Body of pancreas (tissue), 4 donors: ENCODE measurements at regions not wholly inside any gene's neighbourhood (a gene's known extent, or its start where the extent isn't known, plus 50 kb on each side); places are given as distances from the start of the nearest gene placed in this dataset.
"Not testable (repeated sequence)": the region's sequence is repeated elsewhere in the genome, so short reads cannot be mapped to it uniquely, and the experiment has no call there.

ENCODE experiments used
- ATAC-seq: fragments of 150-250 bp; one replicate; pipeline ENCODE4 v1.9.1; 2016
- DNase-seq, 4 donors: peaks; one replicate each; pipeline ENCODE4 v3.0.0-alpha.2; 2019
- H3K27ac ChIP-seq, 4 donors: fragments of 200-600 bp; sonication (generic); 1 replicate in 3 of 4; 2 replicates in 1 of 4; pipeline versions ENCODE4 v1.5.1 to v1.6.1; 2016 to 2019; ENCODE audit warnings: mild to moderate bottlenecking in 1 of 4, mixed read lengths in 1 of 4, moderate library complexity in 1 of 4
- H3K27me3 ChIP-seq, 2 donors: fragments of 200-600 bp; sonication (generic); one replicate each; pipeline ENCODE4 v1.6.0; 2016; ENCODE audit warnings: mild to moderate bottlenecking in 1 of 2
- H3K36me3 ChIP-seq, 2 donors: fragments of 200-600 bp; sonication (generic); replicated peaks in 1 of 2; 2 replicates each; pipeline ENCODE4 v1.5.1; 2016; ENCODE audit warnings: low read depth in 2 of 2; ENCODE audit not compliant: insufficient read depth in 1 of 2
- H3K4me1 ChIP-seq: fragments of 200-600 bp; sonication (generic); one replicate; pipeline ENCODE4 v1.6.0; 2016
- H3K4me3 ChIP-seq, 2 donors: fragments of 200-600 bp; sonication (generic); 1 replicate in 1 of 2; 2 replicates in 1 of 2; pipeline ENCODE4 v1.5.1; 2016 to 2019
- H3K9me3 ChIP-seq, 3 donors: fragments of 200-600 bp; sonication (generic); 1 replicate in 2 of 3; 2 replicates in 1 of 3; pipeline ENCODE4 v1.5.1; 2016
- CTCF ChIP-seq, 7 experiments: fragments of 450-650 bp in 4 of 7; fragments of 200-600 bp in 3 of 7; sonication (generic) in 3 of 7; IDR thresholded peaks; one replicate each; pipeline ENCODE4 v1.5.1; 2016 to 2019; ENCODE audit warnings: antibody characterized with exemption in 7 of 7
- POLR2A ChIP-seq, 3 donors: fragments of 450-650 bp; IDR thresholded peaks; one replicate each; pipeline ENCODE4 v1.6.1; 2016; ENCODE audit warnings: antibody characterized with exemption in 3 of 3, mild to moderate bottlenecking in 2 of 3
- WGBS, 2 donors: methylation state at CpG; one replicate each; pipeline ENCODE4 v1.1.5; 2017; 5-methylcytosine and 5-hydroxymethylcytosine counted together
- intact Hi-C: fragments of 100-400 bp; cut with DNase I; formaldehyde crosslinking; loops from one replicate; pipeline ENCODE4 v1.15.1; 2023

GRCh38 chr1:115153966-115154557, 64.8 kb upstream of the TSPAN2 start:
- Histone ChIP-seq H3K4me1 (no peaks in the 10 kb centered on the region), H3K36me3 (no peaks in the 10 kb centered on the region), H3K9me3 (no peaks in the 10 kb centered on the region), H3K27me3 (no peaks in the 10 kb centered on the region), H3K4me3 (no peak overlapping the region), H3K27ac (no peak overlapping the region)
- intact Hi-C loops: no loop called here
- DNase-seq: no peak
- TF ChIP-seq CTCF (IDR thresholded peaks at IDR 0.05) (no peak), POLR2A (IDR thresholded peaks at IDR 0.05) (no peak)
- 73 to 74% methylated on average over 5 of the region's 5 CpGs for WGBS, 2 donors
- no peak for ATAC-seq

- intact Hi-C loops, H3K36me3 ChIP-seq, ATAC-seq, H3K9me3 ChIP-seq, DNase-seq, H3K4me1 ChIP-seq, H3K27me3 ChIP-seq, H3K4me3 ChIP-seq, H3K27ac ChIP-seq: not testable (repeated sequence)
- WGBS, 2 donors: 14 to 20% methylated on average over 19 to 21 of the region's 22 CpGs
Measured at GRCh38 chr1:115147928-115148327, 58.6 kb upstream of the TSPAN2 start.

- TF ChIP-seq POLR2A (IDR thresholded peaks at IDR 0.05) (no peak), CTCF (IDR thresholded peaks at IDR 0.05) (no peak)
- H3K27me3 ChIP-seq: no peaks in the 10 kb centered on the region
- no peak for DNase-seq
- no peaks in the 10 kb centered on the region for H3K9me3 ChIP-seq
- ATAC-seq: no peak
- no peak overlapping the region for H3K4me3 ChIP-seq
- H3K36me3 ChIP-seq: no peaks in the 10 kb centered on the region
- no peak overlapping the region for H3K27ac ChIP-seq
- intact Hi-C loops: no loop called here
- WGBS, 2 donors: 39 to 42% methylated on average over 1 of the region's 1 CpG
- no peaks in the 10 kb centered on the region for H3K4me1 ChIP-seq
Measured at GRCh38 chr1:115145226-115145625, 55.9 kb upstream of the TSPAN2 start.

- WGBS, 2 donors: 65 to 70% methylated on average over 2 of the region's 2 CpGs
- H3K9me3 ChIP-seq: no peaks in the 10 kb centered on the region
- TF ChIP-seq CTCF (IDR thresholded peaks at IDR 0.05): no peak
- TF ChIP-seq POLR2A (IDR thresholded peaks at IDR 0.05): no peak
- no peaks in the 10 kb centered on the region for H3K36me3 ChIP-seq
- intact Hi-C loops: no loop called here
- H3K4me3 ChIP-seq: no peak overlapping the region
- H3K4me1 ChIP-seq: no peaks in the 10 kb centered on the region
- DNase-seq: no peak
- no peak overlapping the region for H3K27ac ChIP-seq
- ATAC-seq: no peak
- no peaks in the 10 kb centered on the region for H3K27me3 ChIP-seq
Measured at GRCh38 chr1:115144176-115144575, 54.9 kb upstream of the TSPAN2 start.

- Histone ChIP-seq H3K27me3 (no peaks in the 10 kb centered on the region), H3K36me3 (no peaks in the 10 kb centered on the region), H3K4me1 (no peaks in the 10 kb centered on the region), H3K4me3 (no peak overlapping the region), H3K9me3 (no peaks in the 10 kb centered on the region), H3K27ac (no peak overlapping the region)
- intact Hi-C loops: no loop called here
- 47 to 50% methylated on average over 3 of the region's 3 CpGs for WGBS, 2 donors
- no peak for ATAC-seq
- DNase-seq: no peak
- TF ChIP-seq POLR2A (IDR thresholded peaks at IDR 0.05) (no peak), CTCF (IDR thresholded peaks at IDR 0.05) (no peak)
Measured at GRCh38 chr1:115142616-115143015, 53.3 kb upstream of the TSPAN2 start.
